AG09309 (cell line): ENCODE measurements at regions not wholly inside any gene's neighbourhood (a gene's known extent, or its start where the extent isn't known, plus 50 kb on each side); places are given as distances from the start of the nearest gene placed in this dataset.

Experiments
- DNase-seq: peaks from one replicate; pipeline ENCODE4 v3.0.0-alpha.2; 2010; ENCODE audit warnings: low read depth
- H3K4me3 ChIP-seq: 2 replicates; pipeline ENCODE4 v1.5.1; 2011; ENCODE audit warnings: mild to moderate bottlenecking, low read depth, low read length, moderate library complexity; ENCODE audit not compliant: control insufficient read depth
- TF ChIP-seq, protein P1 (sequence below): IDR thresholded peaks from 2 replicates; pipeline ENCODE4 v1.5.1; 2011; ENCODE audit warnings: mild to moderate bottlenecking, low read depth, low read length, inconsistent platforms; ENCODE audit not compliant: insufficient read depth, control insufficient read depth; ENCODE audit errors: missing control alignments

DNA sequence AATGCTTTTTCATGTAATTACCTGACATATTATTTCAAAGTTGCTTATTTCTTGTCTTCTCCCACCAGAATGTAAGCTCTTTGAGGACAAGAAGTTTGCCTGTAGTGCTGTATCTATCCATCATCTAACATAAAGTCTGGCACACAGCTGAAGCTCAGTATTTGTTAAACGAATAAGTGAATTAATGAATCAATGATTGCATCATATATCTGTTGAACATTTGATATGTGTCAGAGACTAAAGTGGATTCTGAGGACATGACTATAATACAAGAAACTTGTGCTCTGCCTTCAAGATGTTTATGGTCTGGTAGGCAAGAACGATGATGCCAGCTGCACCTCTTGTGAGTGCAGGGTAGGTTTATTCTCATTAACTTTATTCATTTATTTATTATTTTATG, 115.4 kb upstream of the SCAF11 start:
- H3K4me3 ChIP-seq: no peak overlapping the region
- TF ChIP-seq, protein P1, sequence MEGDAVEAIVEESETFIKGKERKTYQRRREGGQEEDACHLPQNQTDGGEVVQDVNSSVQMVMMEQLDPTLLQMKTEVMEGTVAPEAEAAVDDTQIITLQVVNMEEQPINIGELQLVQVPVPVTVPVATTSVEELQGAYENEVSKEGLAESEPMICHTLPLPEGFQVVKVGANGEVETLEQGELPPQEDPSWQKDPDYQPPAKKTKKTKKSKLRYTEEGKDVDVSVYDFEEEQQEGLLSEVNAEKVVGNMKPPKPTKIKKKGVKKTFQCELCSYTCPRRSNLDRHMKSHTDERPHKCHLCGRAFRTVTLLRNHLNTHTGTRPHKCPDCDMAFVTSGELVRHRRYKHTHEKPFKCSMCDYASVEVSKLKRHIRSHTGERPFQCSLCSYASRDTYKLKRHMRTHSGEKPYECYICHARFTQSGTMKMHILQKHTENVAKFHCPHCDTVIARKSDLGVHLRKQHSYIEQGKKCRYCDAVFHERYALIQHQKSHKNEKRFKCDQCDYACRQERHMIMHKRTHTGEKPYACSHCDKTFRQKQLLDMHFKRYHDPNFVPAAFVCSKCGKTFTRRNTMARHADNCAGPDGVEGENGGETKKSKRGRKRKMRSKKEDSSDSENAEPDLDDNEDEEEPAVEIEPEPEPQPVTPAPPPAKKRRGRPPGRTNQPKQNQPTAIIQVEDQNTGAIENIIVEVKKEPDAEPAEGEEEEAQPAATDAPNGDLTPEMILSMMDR: no peak
- DNase-seq: no peak

DNA sequence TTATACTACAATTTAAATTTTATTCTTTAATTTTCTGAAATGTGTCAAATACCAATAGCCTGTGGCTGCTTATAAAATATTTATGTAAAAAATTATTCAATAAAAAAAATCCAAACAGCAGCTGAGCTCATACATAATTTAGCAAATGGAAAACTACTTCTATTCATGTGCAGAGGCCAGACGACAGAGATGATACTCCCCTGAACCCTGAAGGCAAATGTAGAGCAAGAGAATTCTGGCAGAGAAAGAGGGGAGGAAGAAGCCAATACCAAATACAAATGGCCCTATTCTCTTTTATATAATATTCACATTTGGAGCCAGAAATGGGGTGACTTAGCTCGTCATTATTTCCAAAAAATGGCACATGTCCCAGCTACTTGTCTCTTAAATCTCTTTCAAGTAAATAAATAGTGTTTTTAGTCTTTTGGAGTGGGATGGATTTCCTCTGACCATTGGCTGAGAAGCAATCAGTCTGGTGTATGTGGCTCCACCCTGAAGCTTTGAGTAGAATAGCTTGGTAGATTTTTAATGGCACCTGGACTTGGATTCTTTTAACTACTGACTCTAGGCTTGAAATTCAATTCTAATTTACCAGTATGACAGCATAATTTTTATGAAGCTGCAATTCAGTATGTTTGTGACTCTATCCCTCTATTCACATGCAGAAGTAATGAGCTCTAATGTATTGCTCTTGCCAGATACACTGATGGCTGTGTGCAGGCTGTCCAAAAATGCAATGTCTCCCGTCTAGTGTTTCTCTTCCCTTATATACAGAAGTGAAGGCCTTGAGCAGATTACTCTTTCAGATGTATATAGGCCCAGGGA, 113.4 kb upstream of the SCAF11 start:
- DNase-seq: no peak
- TF ChIP-seq, protein P1: no peak
- H3K4me3 ChIP-seq: no peak overlapping the region

DNA sequence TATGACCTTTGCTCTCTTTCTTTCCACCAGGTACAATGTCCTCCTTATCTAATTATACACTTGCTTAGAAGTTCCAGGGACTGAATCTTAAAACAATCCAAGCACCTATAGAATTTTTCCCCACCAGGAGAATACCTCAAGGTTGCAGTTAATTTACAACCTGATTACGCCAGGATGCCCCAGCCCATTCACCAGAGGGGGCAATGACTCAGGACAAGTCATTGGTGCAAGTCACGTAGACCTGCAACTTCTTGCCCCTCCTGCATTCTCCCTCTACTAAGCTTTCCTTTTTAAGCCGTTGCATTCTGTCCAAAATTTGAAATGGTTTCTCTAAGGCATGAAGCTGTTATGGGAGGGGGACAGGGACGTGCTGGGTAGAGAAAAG, 111.1 kb upstream of the SCAF11 start:
- H3K4me3 ChIP-seq: no peak overlapping the region
- TF ChIP-seq, protein P1: no peak
- DNase-seq: no peak

DNA sequence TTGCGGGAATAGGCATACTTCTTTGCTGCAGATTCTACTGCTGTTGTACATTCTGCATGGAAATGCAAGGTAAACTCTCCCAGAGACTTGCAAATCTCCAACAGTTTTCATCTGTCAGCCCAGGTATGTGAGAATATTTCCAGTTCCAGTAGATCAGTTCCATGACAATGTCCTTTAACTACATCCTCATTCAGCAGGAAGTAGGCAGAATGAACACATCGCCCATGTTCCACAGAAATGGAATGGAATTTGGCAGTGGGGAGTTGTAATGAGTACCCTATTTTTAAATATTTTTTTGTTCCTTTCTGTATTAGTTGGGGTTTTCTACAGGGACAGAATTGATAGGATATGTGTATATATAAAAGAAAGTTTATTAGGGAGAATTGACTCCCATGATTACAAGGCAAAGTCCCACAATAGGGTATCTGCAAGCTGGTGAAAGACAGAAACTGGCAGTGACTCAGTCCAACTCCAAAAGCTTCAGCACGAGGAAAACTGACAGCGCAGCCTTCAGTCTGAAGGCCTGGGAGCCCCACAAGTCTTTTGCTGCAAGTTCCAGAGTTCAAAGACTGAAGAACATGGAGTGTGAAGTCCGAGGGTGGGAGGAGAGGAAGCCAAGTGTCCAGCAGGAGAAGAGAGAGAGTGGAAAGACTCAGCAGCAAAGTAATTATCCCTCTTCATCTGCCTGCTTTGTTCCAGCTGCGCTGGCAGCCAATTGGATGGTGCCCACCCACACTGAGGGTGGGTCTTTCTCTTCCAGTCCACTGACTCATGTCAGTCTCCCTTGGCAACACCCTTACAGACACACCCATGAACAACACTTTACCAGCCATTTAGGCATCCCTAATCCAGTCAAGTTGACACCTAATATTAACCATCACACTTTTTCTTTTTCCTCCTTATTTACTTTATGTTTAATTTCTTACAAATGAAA, 110.4 kb upstream of the SCAF11 start:
- no peak overlapping the region for H3K4me3 ChIP-seq
- DNase-seq: no peak
- TF ChIP-seq, protein P1: no peak

DNA sequence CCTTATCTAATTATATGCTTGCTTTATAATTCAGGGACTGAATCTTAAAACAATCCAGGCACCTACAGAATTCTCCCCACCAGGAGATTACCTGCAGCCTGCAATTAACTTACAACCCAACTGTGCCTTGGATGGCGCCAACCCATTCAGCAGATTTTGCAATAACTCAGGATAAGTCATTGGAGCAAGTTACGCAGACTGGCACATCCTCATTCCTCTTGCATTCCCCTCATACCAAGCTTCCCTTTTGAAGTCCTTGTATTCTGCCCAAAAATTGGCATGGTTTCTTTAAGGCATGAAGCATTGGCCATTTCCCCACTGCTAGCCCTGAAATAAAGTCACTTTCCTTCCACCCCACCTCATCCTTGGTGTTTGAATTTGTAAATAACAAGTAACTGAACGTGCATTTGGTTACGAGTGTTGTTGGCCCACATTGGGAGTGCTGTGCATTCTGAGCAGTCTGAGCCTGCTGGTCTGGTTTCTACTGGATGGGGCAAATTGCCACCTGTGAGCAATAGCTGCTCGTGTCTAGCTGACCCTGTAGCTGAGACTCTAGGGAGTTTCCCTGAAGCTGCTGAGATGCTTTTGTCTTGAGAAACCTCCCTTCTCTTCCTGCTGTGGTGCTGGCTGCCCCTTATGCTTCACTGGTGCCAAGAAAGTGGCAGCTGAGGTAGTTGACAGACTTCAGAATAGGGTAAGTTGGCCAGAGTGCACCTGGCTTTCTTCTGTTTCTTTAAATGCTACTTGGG, 99.2 kb upstream of the SCAF11 start:
- TF ChIP-seq, protein P1: no peak
- no peak overlapping the region for H3K4me3 ChIP-seq
- no peak for DNase-seq

DNA sequence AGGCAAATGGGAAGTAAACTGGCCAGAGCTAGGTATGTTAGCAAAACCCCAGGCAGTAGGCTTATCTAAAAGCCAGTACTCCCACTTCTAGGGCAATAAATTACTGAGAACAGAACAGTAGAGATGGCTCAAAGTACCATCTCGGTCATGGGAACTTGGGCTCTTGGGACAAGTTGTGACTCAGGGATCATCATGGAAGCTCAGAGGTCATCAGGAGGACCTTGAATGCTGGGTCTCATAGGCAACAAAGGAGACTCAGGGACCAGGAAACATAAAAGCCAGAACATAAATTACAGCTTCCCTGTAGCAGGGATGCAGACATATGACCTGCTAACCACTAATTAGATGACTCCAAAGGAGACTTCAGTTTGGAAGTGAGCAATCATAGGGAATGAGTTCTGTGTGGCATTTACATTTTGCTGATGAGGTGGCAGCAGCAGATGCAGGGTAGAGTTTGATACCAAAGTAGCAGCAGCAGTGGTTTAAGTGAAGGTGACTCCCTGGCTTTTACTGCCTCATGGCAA, 97.6 kb upstream of the SCAF11 start:
- TF ChIP-seq, protein P1: no peak
- no peak overlapping the region for H3K4me3 ChIP-seq
- no peak for DNase-seq
